K562 (cell line): ENCODE measurements at regions not wholly inside any gene's neighbourhood (a gene's known extent, or its start where the extent isn't known, plus 50 kb on each side); places are given as distances from the start of the nearest gene placed in this dataset.

ENCODE experiments used
- ATAC-seq: fragments of 200-7000 bp; cut with Tn5 transposase; 3 replicates; pipeline ENCODE4 v1.9.1; 2020; ENCODE audit warnings: moderate library complexity
- BruUV-seq: library from RNA; stranded (reverse); fragments of 400-500 nt; replicated peaks from 2 replicates; lab custom pipeline; 2021; lab: Mats Ljungman, UMichigan
- CTCF ChIA-PET: fragments of 300-600 bp; formaldehyde crosslinking; extraction: SDS; loops from one replicate; lab custom pipeline; 2021; ENCODE audit warnings: low intra/inter-chr PET ratio; lab: Yijun Ruan, JAX
- POLR2A ChIA-PET: fragments of 300-600, 350-650 bp; sonication (Branson Sonifier 250); formaldehyde crosslinking; extraction: SDS; loops from one replicate; lab custom pipeline; 2021; ENCODE audit warnings: antibody characterized with exemption, inconsistent platforms; lab: Yijun Ruan, JAX
- DNase-seq, 4 experiments: peaks; one replicate each; pipeline versions ENCODE4 v3.0.0 to v3.0.0-alpha.2; 2011 to 2018; ENCODE audit warnings: low spot score in 3 of 4, mixed read lengths in 3 of 4; ENCODE audit errors: extremely low read depth in 1 of 4
- FAIRE-seq: peaks from 2 replicates; lab custom pipeline; 2011; peaks lifted over from hg19 to GRCh38; lab: Jason Lieb, UNC
- H2AFZ ChIP-seq: 2 replicates; pipeline ENCODE4 v1.6.0; 2011; ENCODE audit warnings: low read depth, low read length, control low read depth, inconsistent platforms
- H3K27ac ChIP-seq: fragments of 200-600 bp; 3 replicates; pipeline ENCODE4 v1.8.0; 2011; ENCODE audit warnings: low read depth, mild to moderate bottlenecking, control low read depth, inconsistent platforms, low read length, moderate library complexity, mixed read lengths; ENCODE audit errors: extremely low read depth
- H3K27me3 ChIP-seq, 2 experiments: fragments of 300-600 bp in 1 of 2; 2 replicates in 1 of 2; 3 replicates in 1 of 2; pipeline versions ENCODE4 v1.6.0 to v1.8.0; 2011; ENCODE audit warnings: inconsistent platforms in 2 of 2, low read length in 2 of 2, mild to moderate bottlenecking in 1 of 2, mixed read lengths in 1 of 2, moderate library complexity in 1 of 2; ENCODE audit not compliant: control insufficient read depth in 2 of 2, insufficient read depth in 2 of 2
- H3K36me3 ChIP-seq: fragments of 300-600 bp; 3 replicates; pipeline ENCODE4 v1.8.0; 2011; ENCODE audit warnings: mild to moderate bottlenecking, low read length, inconsistent platforms; ENCODE audit not compliant: control insufficient read depth, insufficient read depth
- H3K4me1 ChIP-seq, 2 experiments: fragments of 200-600 bp in 1 of 2; replicated peaks in 1 of 2; 2 replicates in 1 of 2; 3 replicates in 1 of 2; pipeline versions ENCODE4 v1.5.1 to v1.8.0; 2011; ENCODE audit warnings: inconsistent platforms in 2 of 2, low read length in 2 of 2, mild to moderate bottlenecking in 1 of 2, mixed read lengths in 1 of 2, moderate library complexity in 1 of 2; ENCODE audit not compliant: control insufficient read depth in 2 of 2, insufficient read depth in 2 of 2
- H3K4me2 ChIP-seq: 2 replicates; pipeline ENCODE4 v1.6.1; 2011; ENCODE audit warnings: low read length, control low read depth, inconsistent platforms, mixed read lengths; ENCODE audit not compliant: insufficient read depth
- H3K4me3 ChIP-seq: fragments of 200-600 bp; sonication (generic), shearing (Covaris generic); 2 replicates; pipeline ENCODE4 v1.5.1; 2016; ENCODE audit warnings: control low read depth, inconsistent platforms
- H3K79me2 ChIP-seq: fragments of 200-600 bp; 3 replicates; pipeline ENCODE4 v1.8.0; 2011; ENCODE audit warnings: low read length, inconsistent platforms; ENCODE audit not compliant: control insufficient read depth, insufficient read depth
- H3K9ac ChIP-seq, 2 experiments: 2 replicates each; pipeline versions ENCODE4 v1.6.0 to v1.6.1; 2011; ENCODE audit warnings: low read depth in 2 of 2, low read length in 2 of 2, control low read depth in 1 of 2, inconsistent platforms in 1 of 2, mild to moderate bottlenecking in 1 of 2, mixed read lengths in 1 of 2; ENCODE audit not compliant: insufficient read depth in 1 of 2
- H3K9me1 ChIP-seq: one replicate; pipeline ENCODE4 v1.6.0; 2011; ENCODE audit warnings: inconsistent platforms, mild to moderate bottlenecking, low read length, moderate library complexity; ENCODE audit not compliant: control insufficient read depth, insufficient read depth
- H3K9me3 ChIP-seq: replicated peaks from 2 replicates; pipeline ENCODE4 v1.5.1; 2011; ENCODE audit warnings: low read depth, low read length, inconsistent platforms; ENCODE audit not compliant: control insufficient read depth, insufficient read depth
- H4K20me1 ChIP-seq: replicated peaks from 2 replicates; pipeline ENCODE4 v1.6.1; 2011; ENCODE audit warnings: low read length, inconsistent platforms, mixed read lengths; ENCODE audit not compliant: control insufficient read depth, insufficient read depth
- BRF2 ChIP-seq: IDR thresholded peaks from 3 replicates; pipeline ENCODE4 v1.6.1; 2011; ENCODE audit warnings: borderline replicate concordance, mild to moderate bottlenecking; ENCODE audit not compliant: insufficient read length, insufficient read depth
- CREB1 ChIP-seq, 2 experiments: sonication (generic) in 1 of 2; formaldehyde crosslinking in 1 of 2; IDR thresholded peaks; 2 replicates each; pipeline versions ENCODE4 v1.6.1 to v1.8.0; 2012 to 2022; ENCODE audit warnings: inconsistent platforms in 1 of 2, mild to moderate bottlenecking in 1 of 2, missing genetic modification reagents in 1 of 2, moderate library complexity in 1 of 2
- CUX1 ChIP-seq: fragments of 200-800 bp; sonication (Bioruptor generic); IDR thresholded peaks from 2 replicates; pipeline ENCODE4 v1.6.1; 2016; ENCODE audit warnings: missing genetic modification characterization, missing compliant biosample characterization
- IRF2 ChIP-seq: sonication (generic); formaldehyde crosslinking; IDR thresholded peaks from 2 replicates; pipeline ENCODE4 v1.8.1; 2022; ENCODE audit warnings: mild to moderate bottlenecking, missing genetic modification reagents
- KLF16 ChIP-seq: IDR thresholded peaks from 2 replicates; pipeline ENCODE4 v1.6.1; 2016; ENCODE audit warnings: antibody characterized with exemption
- RCOR1 ChIP-seq, 2 experiments: IDR thresholded peaks; 2 replicates each; pipeline ENCODE4 v1.6.1; 2012; ENCODE audit warnings: low read depth in 2 of 2, low read length in 2 of 2, borderline replicate concordance in 1 of 2, improper control_type of control experiment in 1 of 2
- RREB1 ChIP-seq: fragments of 250-450 bp; sonication (Bioruptor Pico); IDR thresholded peaks from 2 replicates; pipeline ENCODE4 v1.4.0; 2020
- TRIM24 ChIP-seq, 2 experiments: fragments of 450-650 bp; IDR thresholded peaks; 2 replicates each; pipeline ENCODE4 v1.6.1; 2016
- ZNF512 ChIP-seq: IDR thresholded peaks from 2 replicates; pipeline ENCODE4 v1.6.1; 2016; ENCODE audit warnings: missing genetic modification characterization, missing compliant biosample characterization
- WGBS: fragments of 100-300 bp; shearing (Covaris generic); methylation state at CpG from one replicate; pipeline ENCODE4 v1.1.6; 2016; ENCODE audit warnings: low coverage, mixed read lengths; ENCODE audit not compliant: insufficient coverage; ENCODE audit errors: missing lambda C conversion rate; 5-methylcytosine and 5-hydroxymethylcytosine counted together
- in situ Hi-C: fragments of 300-500 bp; cut with MboI; formaldehyde crosslinking; loops from 4 replicates; pipeline ENCODE4 v1.15.0; 2018; ENCODE audit warnings: inconsistent platforms, mixed read lengths
- intact Hi-C: fragments of 100-400 bp; cut with micrococcal nuclease; formaldehyde crosslinking; loops from 2 replicates; pipeline ENCODE4 v1.14.2; 2022

GRCh38 chr5:8436924-8437323, 568.0 kb downstream of the MTRR start:
- no peak for DNase-seq
- no peaks in the 10 kb centered on the region for H4K20me1 ChIP-seq
- no peak overlapping the region for H3K4me2 ChIP-seq
- no peak for FAIRE-seq
- no peaks in the 10 kb centered on the region for H3K27me3 ChIP-seq
- BruUV-seq: no TSS peak
- H3K27ac ChIP-seq: no peak overlapping the region
- intact Hi-C loops (no loop called here), in situ Hi-C loops (no loop called here)
- no peaks in the 10 kb centered on the region for H3K9me3 ChIP-seq
- H3K4me1 ChIP-seq: no peaks in the 10 kb centered on the region
- ChIA-PET CTCF (no interaction called here), POLR2A (no interaction called here)
- H3K9ac ChIP-seq: no peak overlapping the region
- no peak for ATAC-seq
- H3K36me3 ChIP-seq: no peaks in the 10 kb centered on the region
- no peaks in the 10 kb centered on the region for H3K9me1 ChIP-seq
- H2AFZ ChIP-seq: no peak overlapping the region
- no peak overlapping the region for H3K4me3 ChIP-seq
- 0% methylated on average over 1 of the region's 1 CpG for WGBS
- H3K79me2 ChIP-seq: no peaks in the 10 kb centered on the region
- TF ChIP-seq KLF16 (no peak), ZNF512 (no peak), CREB1 (IDR thresholded peaks at IDR 0.05) (no peak), CREB1 (CRISPR knock-in tag; IDR thresholded peaks at IDR 0.05) (no peak), BRF2 (no peak), CUX1 (CRISPR knock-in tag) (no peak), TRIM24 (IDR thresholded peaks at IDR 0.05) (no peak), RCOR1 (IDR thresholded peaks at IDR 0.05; ENCODE audit: borderline replicate concordance in 1 of 2, low read depth in 2 of 2, low read length in 2 of 2) (no peak), IRF2 (CRISPR knock-in tag) (no peak), RREB1 (no peak)
